GM08714 (cell line): ENCODE measurements at regions not wholly inside any gene's neighbourhood (a gene's known extent, or its start where the extent isn't known, plus 50 kb on each side); places are given as distances from the start of the nearest gene placed in this dataset.
"Not testable (repeated sequence)": the region's sequence is repeated elsewhere in the genome, so short reads cannot be mapped to it uniquely, and the experiment has no call there.

Experiments
- H3K4me3 ChIP-seq: fragments of 200-500 bp; sonication (Bioruptor generic); 2 replicates; pipeline ENCODE4 v1.5.1; 2014; ENCODE audit warnings: mild to moderate bottlenecking, low read length, inconsistent platforms
- ZNF274 ChIP-seq: IDR thresholded peaks from 2 replicates; pipeline ENCODE4 v1.6.1; 2012; ENCODE audit warnings: mild to moderate bottlenecking, low read depth, low read length

- no peak for TF ChIP-seq ZNF274
- no peak overlapping the region for H3K4me3 ChIP-seq
These were observed 51.4 kb upstream of the LSM6 start for GRCh38 chr4:146124023-146124680.

GRCh38 chr4:146123231-146123630 lies 52.3 kb upstream of the LSM6 start:
- no peak for TF ChIP-seq ZNF274
- no peak overlapping the region for H3K4me3 ChIP-seq

- TF ChIP-seq ZNF274 = no peak
- H3K4me3 ChIP-seq = no peak overlapping the region
These were observed 53.1 kb upstream of the LSM6 start for GRCh38 chr4:146122398-146122797.

- H3K4me3 ChIP-seq = no peak overlapping the region
- TF ChIP-seq ZNF274 = no peak
These were observed 53.8 kb upstream of the LSM6 start for GRCh38 chr4:146121757-146122156.

- H3K4me3 ChIP-seq = no peak overlapping the region
- TF ChIP-seq ZNF274 = no peak
These were observed 55.6 kb upstream of the LSM6 start for GRCh38 chr4:146119845-146120404.

- H3K4me3 ChIP-seq = no peak overlapping the region
- no peak for TF ChIP-seq ZNF274
These were observed 61.5 kb upstream of the LSM6 start for GRCh38 chr4:146114066-146114465.

GRCh38 chr4:146113171-146113570 lies 62.3 kb upstream of the LSM6 start:
- no peak overlapping the region for H3K4me3 ChIP-seq
- TF ChIP-seq ZNF274 = no peak

GRCh38 chr4:146112389-146112788 lies 63.1 kb upstream of the LSM6 start:
- TF ChIP-seq ZNF274 = no peak
- no peak overlapping the region for H3K4me3 ChIP-seq

- TF ChIP-seq ZNF274 = no peak
- no peak overlapping the region for H3K4me3 ChIP-seq
These were observed 64.5 kb upstream of the LSM6 start for GRCh38 chr4:146110871-146111485.

- TF ChIP-seq ZNF274 = no peak
- no peak overlapping the region for H3K4me3 ChIP-seq
These were observed 66.8 kb upstream of the LSM6 start for GRCh38 chr4:146108756-146109155.

GRCh38 chr4:146107587-146108240 lies 67.8 kb upstream of the LSM6 start:
- no peak for TF ChIP-seq ZNF274
- no peak overlapping the region for H3K4me3 ChIP-seq

GRCh38 chr4:146105464-146105863 lies 70.1 kb upstream of the LSM6 start:
- TF ChIP-seq ZNF274 = no peak
- no peak overlapping the region for H3K4me3 ChIP-seq

- no peak for TF ChIP-seq ZNF274
These were observed 71.0 kb upstream of the LSM6 start for GRCh38 chr4:146104541-146104940.

GRCh38 chr4:146104052-146104451 lies 71.5 kb upstream of the LSM6 start:
- H3K4me3 ChIP-seq = not testable (repeated sequence)

More at GRCh38 chr4:146104541-146104940, 71.0 kb upstream of the LSM6 start:
- H3K4me3 ChIP-seq = no peak overlapping the region

- peak overlapping the region; percentile 32; the same call in 1 of the 2 replicates for H3K4me3 ChIP-seq
- no peak for TF ChIP-seq ZNF274
These were observed 75.9 kb upstream of the LSM6 start for GRCh38 chr4:146099585-146099984.
